Iris pigment epithelial cell (primary cell): ENCODE measurements at regions not wholly inside any gene's neighbourhood (a gene's known extent, or its start where the extent isn't known, plus 50 kb on each side); places are given as distances from the start of the nearest gene placed in this dataset.
A peak's percentile ranks its signal among the peaks of the same experiment; 100 is the strongest.

ENCODE experiments used
- DNase-seq: peaks from one replicate; pipeline ENCODE4 v3.0.0-alpha.2; 2011; ENCODE audit warnings: low read depth

GRCh38 chr10:29857843-29858701 is 201.3 kb downstream of the JCAD start:
- DNase-seq = peak; percentile 72

- no peak for DNase-seq
These were observed 203.1 kb downstream of the JCAD start for GRCh38 chr10:29856295-29856694.

GRCh38 chr10:29853913-29854312 is 205.5 kb downstream of the JCAD start:
- no peak for DNase-seq

GRCh38 chr10:29851241-29851640 is 208.1 kb downstream of the JCAD start:
- DNase-seq = no peak

GRCh38 chr10:29850371-29850770 is 209.0 kb downstream of the JCAD start:
- DNase-seq = no peak

GRCh38 chr10:29849886-29850285 is 209.5 kb downstream of the JCAD start:
- DNase-seq = no peak

GRCh38 chr10:29849126-29849833 is 210.1 kb downstream of the JCAD start:
- peak; percentile 86 for DNase-seq

GRCh38 chr10:29846881-29847280 is 212.1 kb upstream of the SVIL start:
- DNase-seq = no peak

GRCh38 chr10:29845166-29845565 is 210.4 kb upstream of the SVIL start:
- DNase-seq = no peak

- no peak for DNase-seq
These were observed 208.4 kb upstream of the SVIL start for GRCh38 chr10:29843143-29843542.

- no peak for DNase-seq
These were observed 207.2 kb upstream of the SVIL start for GRCh38 chr10:29841724-29842649.

- no peak for DNase-seq
These were observed 205.9 kb upstream of the SVIL start for GRCh38 chr10:29840516-29841276.

- DNase-seq = no peak
These were observed 205.2 kb upstream of the SVIL start for GRCh38 chr10:29839826-29840515.

GRCh38 chr10:29838539-29838938 is 203.8 kb upstream of the SVIL start:
- no peak for DNase-seq

- no peak for DNase-seq
These were observed 202.8 kb upstream of the SVIL start for GRCh38 chr10:29837586-29837985.

GRCh38 chr10:29836396-29836795 is 201.6 kb upstream of the SVIL start:
- no peak for DNase-seq

GRCh38 chr10:29835055-29835454 is 200.3 kb upstream of the SVIL start:
- peak; percentile 42 for DNase-seq

GRCh38 chr10:29830531-29831512 is 196.1 kb upstream of the SVIL start:
- no peak for DNase-seq

- no peak for DNase-seq
These were observed 195.0 kb upstream of the SVIL start for GRCh38 chr10:29829776-29830175.

- DNase-seq = no peak
These were observed 194.2 kb upstream of the SVIL start for GRCh38 chr10:29828956-29829355.
